PC-3 (cell line): ENCODE measurements at regions not wholly inside any gene's neighbourhood (a gene's known extent, or its start where the extent isn't known, plus 50 kb on each side); places are given as distances from the start of the nearest gene placed in this dataset.

Experiments used
- ATAC-seq: fragments of 200-7000 bp; cut with Tn5 transposase; 2 replicates; pipeline ENCODE4 v1.9.1; 2020; ENCODE audit warnings: mild to moderate bottlenecking, moderate library complexity
- BruUV-seq: library from RNA; stranded (reverse); fragments of 400-500 nt; replicated peaks from 2 replicates; lab custom pipeline; 2021; lab: Mats Ljungman, UMichigan
- CTCF ChIA-PET: fragments of 300-600 bp; sonication (Branson Sonifier 250); formaldehyde crosslinking; loops from one replicate; lab custom pipeline; 2022; ENCODE audit warnings: antibody characterized with exemption; lab: Charles Lee
- POLR2A ChIA-PET: fragments of 300-600 bp; sonication (Branson Sonifier 250); formaldehyde crosslinking; loops from one replicate; lab custom pipeline; 2022; ENCODE audit warnings: antibody characterized with exemption; ENCODE audit not compliant: unreplicated experiment; lab: Charles Lee
- DNase-seq: peaks from one replicate; pipeline ENCODE4 v3.0.0-alpha.2; 2015
- H2AFZ ChIP-seq: fragments of 300-600 bp; sonication (generic); 2 replicates; pipeline ENCODE4 v1.6.0; 2016; ENCODE audit warnings: antibody characterized with exemption, low read length
- H3F3A ChIP-seq: fragments of 300-600 bp; sonication (generic); one replicate; pipeline ENCODE4 v1.6.0; 2017; ENCODE audit warnings: antibody characterized with exemption, low read length, control low read depth, mild to moderate bottlenecking; ENCODE audit not compliant: unreplicated experiment
- H3K27ac ChIP-seq: fragments of 300-600 bp; sonication (generic); 2 replicates; pipeline ENCODE4 v1.5.1; 2016; ENCODE audit warnings: mild to moderate bottlenecking, low read length
- H3K27me3 ChIP-seq: fragments of 300-600 bp; sonication (generic); 2 replicates; pipeline ENCODE4 v1.6.1; 2016; ENCODE audit warnings: low read length, mixed read lengths
- H3K36me3 ChIP-seq: fragments of 300-600 bp; sonication (generic); 2 replicates; pipeline ENCODE4 v1.6.1; 2016; ENCODE audit warnings: low read depth, mixed run types, low read length, mixed read lengths
- H3K4me1 ChIP-seq: fragments of 300-600 bp; sonication (generic); 2 replicates; pipeline ENCODE4 v1.5.1; 2016; ENCODE audit warnings: low read length; ENCODE audit not compliant: insufficient read depth
- H3K4me2 ChIP-seq: fragments of 300-600 bp; sonication (generic); 2 replicates; pipeline ENCODE4 v1.6.0; 2016; ENCODE audit warnings: low read length
- H3K4me3 ChIP-seq: fragments of 300-600 bp; sonication (generic); 2 replicates; pipeline ENCODE4 v1.5.1; 2016; ENCODE audit warnings: mild to moderate bottlenecking, low read length, mixed read lengths
- H3K79me2 ChIP-seq: fragments of 300-600 bp; sonication (generic); 2 replicates; pipeline ENCODE4 v1.6.1; 2017; ENCODE audit warnings: low read length, mixed read lengths
- H3K9ac ChIP-seq: fragments of 300-600 bp; sonication (generic); 2 replicates; pipeline ENCODE4 v1.6.0; 2016; ENCODE audit warnings: mild to moderate bottlenecking, low read length
- H3K9me2 ChIP-seq: fragments of 300-600 bp; sonication (generic); replicated peaks from 2 replicates; pipeline ENCODE4 v1.6.1; 2016; ENCODE audit warnings: mixed run types, low read length, mixed read lengths
- H3K9me3 ChIP-seq: fragments of 300-600 bp; sonication (generic); 2 replicates; pipeline ENCODE4 v1.6.1; 2016; ENCODE audit warnings: low read length, mixed read lengths
- H4K20me1 ChIP-seq: fragments of 300-600 bp; sonication (generic); 2 replicates; pipeline ENCODE4 v1.6.1; 2016; ENCODE audit warnings: low read length, mixed read lengths
- CTCF ChIP-seq: fragments of 300-600 bp; sonication (generic); conservative IDR thresholded peaks from 2 replicates; pipeline ENCODE4 v1.5.1; 2017; ENCODE audit warnings: antibody characterized with exemption, low read depth, mild to moderate bottlenecking, low read length
- EZH2 ChIP-seq: fragments of 300-600 bp; sonication (generic); IDR thresholded peaks from one replicate; pipeline ENCODE4 v1.6.1; 2017; ENCODE audit warnings: antibody characterized with exemption, mild to moderate bottlenecking, low read length; ENCODE audit not compliant: unreplicated experiment
- EZH2phosphoT487 ChIP-seq: fragments of 300-600 bp; sonication (generic); IDR thresholded peaks from 2 replicates; pipeline ENCODE4 v1.6.1; 2018; ENCODE audit warnings: mild to moderate bottlenecking, antibody characterized with exemption, low read length, borderline replicate concordance
- intact Hi-C: fragments of 100-400 bp; cut with micrococcal nuclease; formaldehyde crosslinking; loops from 2 replicates; pipeline ENCODE4 v1.9.0; 2023

- H3K4me1 ChIP-seq: peaks cover 28% of the 10 kb centered on the region
- BruUV-seq: no TSS peak
- H3K27ac ChIP-seq: no peak overlapping the region
- H3K4me2 ChIP-seq: no peak overlapping the region
- intact Hi-C loops: no loop called here
- ChIA-PET POLR2A (no interaction called here), CTCF (no interaction called here)
- H3K9me3 ChIP-seq: no peaks in the 10 kb centered on the region
- no peaks in the 10 kb centered on the region for H3K79me2 ChIP-seq
- no peaks in the 10 kb centered on the region for H3K36me3 ChIP-seq
- H2AFZ ChIP-seq: no peak overlapping the region
- no peak overlapping the region for H3K4me3 ChIP-seq
- DNase-seq (no peak), ATAC-seq (no peak)
- no peaks in the 10 kb centered on the region for H4K20me1 ChIP-seq
- no peaks in the 10 kb centered on the region for H3K27me3 ChIP-seq
- no peak overlapping the region for H3K9ac ChIP-seq
- no peaks in the 10 kb centered on the region for H3F3A ChIP-seq
- TF ChIP-seq EZH2 (no peak), EZH2phosphoT487 (no peak), CTCF (no peak)
- H3K9me2 ChIP-seq: no peaks in the 10 kb centered on the region; the same call in 1 of the 2 replicates
These were observed 72.7 kb upstream of the ARID5B start for GRCh38 chr10:61828788-61829187.

GRCh38 chr10:61830072-61830845 lies 71.2 kb upstream of the ARID5B start:
- H3K27me3 ChIP-seq: no peaks in the 10 kb centered on the region
- no peak for ATAC-seq
- H3K4me1 ChIP-seq: peaks cover 37% of the 10 kb centered on the region
- BruUV-seq: no TSS peak
- no peaks in the 10 kb centered on the region for H3K9me3 ChIP-seq
- H3K4me3 ChIP-seq: no peak overlapping the region
- H3F3A ChIP-seq: no peaks in the 10 kb centered on the region
- TF ChIP-seq EZH2phosphoT487 (no peak), EZH2 (no peak)
- no peak overlapping the region for H2AFZ ChIP-seq
- H4K20me1 ChIP-seq: no peaks in the 10 kb centered on the region
- no peaks in the 10 kb centered on the region for H3K79me2 ChIP-seq
- H3K27ac ChIP-seq: no peak overlapping the region
- no peak overlapping the region for H3K9ac ChIP-seq
- no peak for DNase-seq
- no peak overlapping the region for H3K4me2 ChIP-seq
- H3K9me2 ChIP-seq: no peaks in the 10 kb centered on the region
- no peaks in the 10 kb centered on the region for H3K36me3 ChIP-seq
- ChIA-PET CTCF (interaction anchor here (0.6 kb wide), 2 partner anchors 66 to 196 kb away, joined by 3 read pairs; no protein-coding TSS in a partner anchor), POLR2A (no interaction called here)
- intact Hi-C loops: no loop called here

- intact Hi-C loops: no loop called here
- Histone ChIP-seq H3K9me2 (no peaks in the 10 kb centered on the region), H2AFZ (no peak overlapping the region), H3K4me1 (peaks cover 37% of the 10 kb centered on the region), H3K27me3 (no peaks in the 10 kb centered on the region), H3K27ac (no peak overlapping the region), H3K4me3 (no peak overlapping the region), H3K9ac (no peak overlapping the region), H3K79me2 (no peaks in the 10 kb centered on the region), H4K20me1 (no peaks in the 10 kb centered on the region), H3K36me3 (no peaks in the 10 kb centered on the region), H3K9me3 (no peaks in the 10 kb centered on the region), H3K4me2 (no peak overlapping the region), H3F3A (peaks cover 2% of the 10 kb centered on the region)
- CTCF ChIA-PET: interaction anchor here (0.6 kb wide), 3 partner anchors 66 to 196 kb away, joined by 3 to 7 read pairs (median 3); no protein-coding TSS in a partner anchor
- BruUV-seq: no TSS peak
- DNase-seq (no peak), ATAC-seq (no peak)
- POLR2A ChIA-PET: no interaction called here
- no peak for TF ChIP-seq EZH2
- no peak for TF ChIP-seq EZH2phosphoT487
- TF ChIP-seq CTCF: no peak
These were observed 70.6 kb upstream of the ARID5B start for GRCh38 chr10:61830846-61831273.
